HepG2 (cell line): ENCODE measurements at regions not wholly inside any gene's neighbourhood (a gene's known extent, or its start where the extent isn't known, plus 50 kb on each side); places are given as distances from the start of the nearest gene placed in this dataset.

Experiments
- ATAC-seq: fragments of 200-7000 bp; cut with Tn5 transposase; 3 replicates; pipeline ENCODE4 v1.9.1; 2020; ENCODE audit warnings: mild to moderate bottlenecking, moderate library complexity
- BruUV-seq: library from RNA; stranded (reverse); fragments of 400-500 nt; replicated peaks from 2 replicates; lab custom pipeline; 2021; lab: Mats Ljungman, UMichigan
- CTCF ChIA-PET: fragments of 300-600 bp; formaldehyde crosslinking; extraction: SDS; loops from one replicate; lab custom pipeline; 2021; ENCODE audit warnings: low total read pairs, inconsistent platforms, low intra/inter-chr PET ratio; lab: Yijun Ruan, JAX
- POLR2A ChIA-PET: fragments of 350-600 bp; sonication (Branson Sonifier 250); formaldehyde crosslinking; loops from one replicate; lab custom pipeline; 2020; ENCODE audit warnings: antibody characterized with exemption, inconsistent platforms; lab: Yijun Ruan, JAX
- DNase-seq: peaks from one replicate; pipeline ENCODE4 v3.0.0-alpha.2; 2015; ENCODE audit warnings: low spot score
- FAIRE-seq: peaks from 3 replicates; lab custom pipeline; 2011; peaks lifted over from hg19 to GRCh38; lab: Jason Lieb, UNC
- H2AFZ ChIP-seq: one replicate; pipeline ENCODE4 v1.6.1; 2011; ENCODE audit warnings: low read length, inconsistent platforms
- H3K27ac ChIP-seq: fragments of 300-600 bp; 3 replicates; pipeline ENCODE4 v1.8.0; 2011; ENCODE audit warnings: mixed run types, mild to moderate bottlenecking, mixed read lengths, low read length, inconsistent platforms; ENCODE audit not compliant: insufficient read depth; ENCODE audit errors: extremely low read length
- H3K27me3 ChIP-seq, 2 experiments: fragments of 200-600 bp in 1 of 2; 2 replicates in 1 of 2; 3 replicates in 1 of 2; pipeline versions ENCODE4 v1.6.0 to v1.8.0; 2011; ENCODE audit warnings: low read length in 2 of 2, mild to moderate bottlenecking in 2 of 2, moderate library complexity in 2 of 2, inconsistent platforms in 1 of 2; ENCODE audit not compliant: insufficient read depth in 2 of 2, control insufficient read depth in 1 of 2
- H3K36me3 ChIP-seq, 2 experiments: fragments of 200-600 bp in 1 of 2; replicated peaks in 1 of 2; 2 replicates in 1 of 2; 3 replicates in 1 of 2; pipeline versions ENCODE4 v1.5.1 to v1.8.0; 2011; ENCODE audit warnings: low read length in 2 of 2, inconsistent platforms in 1 of 2; ENCODE audit not compliant: insufficient read depth in 2 of 2, control insufficient read depth in 1 of 2
- H3K4me1 ChIP-seq: 2 replicates; pipeline ENCODE4 v1.5.1; 2012; ENCODE audit warnings: low read length, inconsistent platforms; ENCODE audit not compliant: insufficient read depth
- H3K4me2 ChIP-seq: 2 replicates; pipeline ENCODE4 v1.6.0; 2011; ENCODE audit warnings: low read depth, low read length, inconsistent platforms
- H3K4me3 ChIP-seq, 3 experiments: fragments of 200-600 bp in 1 of 3; sonication (generic), shearing (Covaris generic) in 1 of 3; replicated peaks in 1 of 3; 2 replicates each; pipeline ENCODE4 v1.5.1; 2011 to 2016; ENCODE audit warnings: low read length in 3 of 3, inconsistent platforms in 2 of 3, low read depth in 2 of 3, mild to moderate bottlenecking in 2 of 3, control low read depth in 1 of 3, mixed read lengths in 1 of 3; ENCODE audit not compliant: insufficient read depth in 1 of 3
- H3K79me2 ChIP-seq: one replicate; pipeline ENCODE4 v1.6.1; 2011; ENCODE audit warnings: low read length, inconsistent platforms; ENCODE audit not compliant: insufficient read depth
- H3K9ac ChIP-seq: 2 replicates; pipeline ENCODE4 v1.6.0; 2011; ENCODE audit warnings: mild to moderate bottlenecking, low read depth, low read length, inconsistent platforms; ENCODE audit not compliant: insufficient read depth
- H3K9me3 ChIP-seq: 2 replicates; pipeline ENCODE4 v1.5.1; 2012; ENCODE audit warnings: mild to moderate bottlenecking, low read length
- H4K20me1 ChIP-seq: 2 replicates; pipeline ENCODE4 v1.6.0; 2011; ENCODE audit warnings: inconsistent platforms, mild to moderate bottlenecking, low read length, moderate library complexity; ENCODE audit not compliant: insufficient read depth
- ATF5 ChIP-seq: sonication (generic); formaldehyde crosslinking; IDR thresholded peaks from 2 replicates; pipeline ENCODE4 v1.4.0; 2020; ENCODE audit warnings: mild to moderate bottlenecking, low read depth, missing genetic modification reagents
- DMAP1 ChIP-seq: IDR thresholded peaks from 2 replicates; pipeline ENCODE4 v1.6.1; 2016
- ETV6 ChIP-seq: sonication (generic); formaldehyde crosslinking; conservative IDR thresholded peaks from 2 replicates; pipeline ENCODE4 v1.4.0; 2020; ENCODE audit warnings: missing genetic modification reagents
- KDM6A ChIP-seq: IDR thresholded peaks from 2 replicates; pipeline ENCODE4 v1.6.1; 2016; ENCODE audit warnings: low read depth
- KLF15 ChIP-seq: sonication (generic); formaldehyde crosslinking; IDR thresholded peaks from 2 replicates; pipeline ENCODE4 v1.8.1; 2023; ENCODE audit warnings: borderline replicate concordance, mild to moderate bottlenecking, inconsistent platforms, missing genetic modification reagents, mixed read lengths
- NR1H2 ChIP-seq: sonication (generic); formaldehyde crosslinking; IDR thresholded peaks from 2 replicates; pipeline ENCODE4 v1.8.1; 2022; ENCODE audit warnings: low read depth, missing genetic modification reagents, borderline replicate concordance
- ONECUT2 ChIP-seq: sonication (generic); formaldehyde crosslinking; IDR thresholded peaks from 2 replicates; pipeline ENCODE4 v1.4.0; 2020; ENCODE audit warnings: missing genetic modification reagents
- RARA ChIP-seq: IDR thresholded peaks from 2 replicates; pipeline ENCODE4 v1.6.1; 2016; ENCODE audit warnings: missing genetic modification reagents, missing compliant biosample characterization
- SCMH1 ChIP-seq: sonication (generic); formaldehyde crosslinking; IDR thresholded peaks from 2 replicates; pipeline ENCODE4 v1.9.0; 2021; ENCODE audit warnings: missing genetic modification reagents, mild to moderate bottlenecking, borderline replicate concordance
- SRSF1 ChIP-seq: fragments of 200-400 bp; formaldehyde crosslinking; optimal IDR thresholded peaks from 2 replicates; pipeline ENCODE3; 2017; ENCODE audit warnings: mild to moderate bottlenecking, low read depth, low read length, moderate library complexity
- TRIM24 ChIP-seq: sonication (generic); formaldehyde crosslinking; IDR thresholded peaks from 2 replicates; pipeline ENCODE4 v1.8.0; 2022; ENCODE audit warnings: mild to moderate bottlenecking, missing genetic modification reagents
- YEATS4 ChIP-seq: sonication (generic); formaldehyde crosslinking; IDR thresholded peaks from 2 replicates; pipeline ENCODE4 v1.4.0; 2020; ENCODE audit warnings: missing genetic modification reagents, borderline replicate concordance
- ZBTB20 ChIP-seq: sonication (generic); formaldehyde crosslinking; IDR thresholded peaks from 2 replicates; pipeline ENCODE4 v1.8.1; 2023; ENCODE audit warnings: missing genetic modification reagents, low read depth, mild to moderate bottlenecking, borderline replicate concordance
- ZFP41 ChIP-seq: sonication (generic); formaldehyde crosslinking; IDR thresholded peaks from 2 replicates; pipeline ENCODE4 v1.4.0; 2020; ENCODE audit warnings: mild to moderate bottlenecking, missing genetic modification reagents, borderline replicate concordance
- ZFP62 ChIP-seq: sonication (generic); formaldehyde crosslinking; IDR thresholded peaks from 2 replicates; pipeline ENCODE4 v1.4.0; 2020; ENCODE audit warnings: missing genetic modification reagents
- ZNF292 ChIP-seq: sonication (generic); formaldehyde crosslinking; IDR thresholded peaks from 2 replicates; pipeline ENCODE4 v1.8.1; 2022; ENCODE audit warnings: mild to moderate bottlenecking, low read depth, missing genetic modification reagents, borderline replicate concordance
- ZNF337 ChIP-seq: sonication (generic); formaldehyde crosslinking; IDR thresholded peaks from 2 replicates; pipeline ENCODE4 v1.5.1; 2020; ENCODE audit warnings: missing genetic modification reagents, low read depth, mild to moderate bottlenecking, borderline replicate concordance
- ZNF543 ChIP-seq: sonication (generic); formaldehyde crosslinking; IDR thresholded peaks from 2 replicates; pipeline ENCODE4 v1.4.0; 2020; ENCODE audit warnings: mild to moderate bottlenecking, missing genetic modification reagents
- ZNF740 ChIP-seq: sonication (generic); formaldehyde crosslinking; IDR thresholded peaks from 2 replicates; pipeline ENCODE4 v1.4.0; 2020; ENCODE audit warnings: missing genetic modification reagents
- ZNF790 ChIP-seq: sonication (generic); formaldehyde crosslinking; IDR thresholded peaks from 2 replicates; pipeline ENCODE4 v1.8.0; 2022; ENCODE audit warnings: missing genetic modification reagents, mild to moderate bottlenecking, borderline replicate concordance
- ZNF839 ChIP-seq: sonication (generic); formaldehyde crosslinking; IDR thresholded peaks from 2 replicates; pipeline ENCODE4 v1.4.0; 2020; ENCODE audit warnings: missing genetic modification reagents, mild to moderate bottlenecking, borderline replicate concordance
- in situ Hi-C: cut with HindIII; loops from 2 replicates; pipeline ENCODE4 v1.10.0; 2017; ENCODE audit warnings: low pct_unique_long_range_greater_than_20kb; ENCODE audit not compliant: extremely low pct_ligation_motif_present
- intact Hi-C: fragments of 100-400 bp; cut with micrococcal nuclease; formaldehyde crosslinking; loops from one replicate; pipeline ENCODE4 v1.10.0; 2022; ENCODE audit not compliant: unreplicated experiment

- intact Hi-C loops (no loop called here), in situ Hi-C loops (no loop called here)
- POLR2A ChIA-PET = no interaction called here
- no peak overlapping the region for H3K4me2 ChIP-seq
- H3K27ac ChIP-seq = no peak overlapping the region
- no peaks in the 10 kb centered on the region for H3K9me3 ChIP-seq
- BruUV-seq = no TSS peak
- H3K27me3 ChIP-seq = no peaks in the 10 kb centered on the region
- H2AFZ ChIP-seq = no peak overlapping the region
- CTCF ChIA-PET = no interaction called here
- no peaks in the 10 kb centered on the region for H3K79me2 ChIP-seq
- peaks cover 11% of the 10 kb centered on the region for H3K4me1 ChIP-seq
- no peaks in the 10 kb centered on the region for H4K20me1 ChIP-seq
- FAIRE-seq = no peak
- no peaks in the 10 kb centered on the region for H3K36me3 ChIP-seq
- no peak overlapping the region for H3K4me3 ChIP-seq
- no peak for TF ChIP-seq KLF15
- TF ChIP-seq ZNF740 (CRISPR knock-in tag) = no peak
- no peak for TF ChIP-seq ZNF543 (CRISPR knock-in tag)
- no peak for TF ChIP-seq NR1H2 (CRISPR knock-in tag)
- no peak overlapping the region for H3K9ac ChIP-seq
- no peak for DNase-seq
- ATAC-seq = no peak
Measured at GRCh38 chr6:139676718-139677117, 302.3 kb upstream of the CITED2 start.

- FAIRE-seq = no peak
- in situ Hi-C loops = no loop called here
- Histone ChIP-seq H3K36me3 (no peaks in the 10 kb centered on the region), H3K27me3 (no peaks in the 10 kb centered on the region), H3K9ac (no peak overlapping the region), H3K9me3 (no peaks in the 10 kb centered on the region), H3K4me2 (no peak overlapping the region), H3K4me1 (no peaks in the 10 kb centered on the region), H4K20me1 (no peaks in the 10 kb centered on the region), H3K4me3 (no peak overlapping the region), H3K79me2 (no peaks in the 10 kb centered on the region), H2AFZ (no peak overlapping the region), H3K27ac (no peak overlapping the region)
- no peak for DNase-seq
- ATAC-seq = no peak
- CTCF ChIA-PET = no interaction called here
- POLR2A ChIA-PET = no interaction called here
- intact Hi-C loops = no loop called here
- no TSS peak for BruUV-seq
- TF ChIP-seq ZNF337 (CRISPR knock-in tag) = no peak
- no peak for TF ChIP-seq SCMH1
- no peak for TF ChIP-seq YEATS4 (CRISPR knock-in tag)
- no peak for TF ChIP-seq ZFP41 (CRISPR knock-in tag)
- TF ChIP-seq TRIM24 = no peak
- no peak for TF ChIP-seq ONECUT2
- no peak for TF ChIP-seq ZNF790 (CRISPR knock-in tag)
- TF ChIP-seq ETV6 (CRISPR knock-in tag) = no peak
- no peak for TF ChIP-seq SRSF1
- no peak for TF ChIP-seq ZBTB20 (CRISPR knock-in tag)
- TF ChIP-seq KDM6A (CRISPR knock-in tag) = no peak
- TF ChIP-seq ZNF292 (CRISPR knock-in tag) = no peak
- TF ChIP-seq ATF5 (CRISPR knock-in tag) = no peak
- no peak for TF ChIP-seq ZNF839 (CRISPR knock-in tag)
- TF ChIP-seq ZFP62 (CRISPR knock-in tag) = no peak
- no peak for TF ChIP-seq DMAP1 (CRISPR knock-in tag)
- TF ChIP-seq RARA (CRISPR knock-in tag) = no peak
Measured at GRCh38 chr6:139666284-139666683, 291.8 kb upstream of the CITED2 start.
